IMR-90 (cell line): ENCODE measurements at regions not wholly inside any gene's neighbourhood (a gene's known extent, or its start where the extent isn't known, plus 50 kb on each side); places are given as distances from the start of the nearest gene placed in this dataset.

Source experiments
- ATAC-seq: fragments of 200-7000 bp; cut with Tn5 transposase; 2 replicates; pipeline ENCODE4 v1.9.1; 2020; ENCODE audit warnings: low read depth, mild to moderate bottlenecking, moderate library complexity
- BruUV-seq: library from RNA; stranded (reverse); fragments of 400-500 nt; replicated peaks from 2 replicates; lab custom pipeline; 2021; lab: Mats Ljungman, UMichigan
- CTCF ChIA-PET: fragments of 300-600 bp; formaldehyde crosslinking; extraction: SDS; loops from one replicate; lab custom pipeline; 2021; ENCODE audit warnings: antibody characterized with exemption; lab: Yijun Ruan, JAX
- POLR2A ChIA-PET: fragments of 300-600 bp; sonication (Branson Sonifier 250); formaldehyde crosslinking; loops from one replicate; lab custom pipeline; 2022; ENCODE audit warnings: antibody characterized with exemption; ENCODE audit not compliant: unreplicated experiment; lab: Charles Lee
- DNase-seq: peaks from one replicate; pipeline ENCODE4 v3.0.0; 2013
- H2AFZ ChIP-seq: replicated peaks from 2 replicates; pipeline ENCODE3; 2013; ENCODE audit warnings: low read length, mild to moderate bottlenecking; ENCODE audit not compliant: poor library complexity
- H2AK5ac ChIP-seq: 2 replicates; pipeline ENCODE4 v1.6.1; 2013; ENCODE audit warnings: low read depth, low read length, inconsistent platforms
- H2AK9ac ChIP-seq: replicated peaks from 2 replicates; pipeline ENCODE3; 2013; ENCODE audit warnings: mild to moderate bottlenecking, low read depth, low read length, moderate library complexity; ENCODE audit not compliant: poor library complexity
- H2BK120ac ChIP-seq: 2 replicates; pipeline ENCODE4 v1.6.1; 2013; ENCODE audit warnings: low read depth, low read length, inconsistent platforms
- H2BK15ac ChIP-seq: 3 replicates; pipeline ENCODE4 v1.6.1; 2013; ENCODE audit warnings: low read depth, low read length, inconsistent platforms
- H2BK20ac ChIP-seq: 2 replicates; pipeline ENCODE4 v1.6.1; 2013; ENCODE audit warnings: low read depth, mild to moderate bottlenecking, inconsistent platforms, low read length, moderate library complexity
- H2BK5ac ChIP-seq: 2 replicates; pipeline ENCODE4 v1.6.1; 2013; ENCODE audit warnings: mild to moderate bottlenecking, low read depth, low read length, inconsistent platforms; ENCODE audit not compliant: poor library complexity, severe bottlenecking
- H3K14ac ChIP-seq: replicated peaks from 2 replicates; pipeline ENCODE4 v1.6.1; 2013; ENCODE audit warnings: low read depth, low read length, inconsistent platforms
- H3K18ac ChIP-seq: 2 replicates; pipeline ENCODE4 v1.6.1; 2013; ENCODE audit warnings: low read depth, low read length, control low read depth
- H3K23ac ChIP-seq: 2 replicates; pipeline ENCODE4 v1.6.1; 2013; ENCODE audit warnings: low read depth, low read length, inconsistent platforms
- H3K27ac ChIP-seq: 2 replicates; pipeline ENCODE4 v1.5.1; 2013; ENCODE audit warnings: mild to moderate bottlenecking, control low read depth, low read length; ENCODE audit not compliant: insufficient read depth
- H3K27me3 ChIP-seq: 2 replicates; pipeline ENCODE4 v1.6.1; 2013; ENCODE audit warnings: low read length; ENCODE audit not compliant: control insufficient read depth, insufficient read depth
- H3K36me3 ChIP-seq: 2 replicates; pipeline ENCODE4 v1.6.1; 2013; ENCODE audit warnings: low read length, mixed read lengths; ENCODE audit not compliant: control insufficient read depth, insufficient read depth
- H3K4ac ChIP-seq: 2 replicates; pipeline ENCODE4 v1.6.1; 2013; ENCODE audit warnings: low read depth, low read length, inconsistent platforms
- H3K4me1 ChIP-seq: 2 replicates; pipeline ENCODE4 v1.6.1; 2013; ENCODE audit warnings: low read length, mixed read lengths; ENCODE audit not compliant: control insufficient read depth, insufficient read depth
- H3K4me2 ChIP-seq: 2 replicates; pipeline ENCODE4 v1.6.1; 2013; ENCODE audit warnings: low read depth, mild to moderate bottlenecking, control low read depth, low read length, moderate library complexity
- H3K4me3 ChIP-seq: 2 replicates; pipeline ENCODE4 v1.5.1; 2013; ENCODE audit warnings: low read depth, mild to moderate bottlenecking, control low read depth, low read length, moderate library complexity; ENCODE audit not compliant: insufficient read depth
- H3K56ac ChIP-seq: 2 replicates; pipeline ENCODE4 v1.6.1; 2013; ENCODE audit warnings: low read length, inconsistent platforms; ENCODE audit not compliant: insufficient read depth; ENCODE audit errors: extremely low read depth
- H3K79me1 ChIP-seq, 2 experiments: 2 replicates each; pipeline ENCODE4 v1.6.1; 2013; ENCODE audit warnings: low read length in 2 of 2, inconsistent platforms in 1 of 2, low read depth in 1 of 2
- H3K9ac ChIP-seq: 2 replicates; pipeline ENCODE4 v1.6.1; 2013; ENCODE audit warnings: low read depth, low read length, control low read depth
- H3K9me1 ChIP-seq: 2 replicates; pipeline ENCODE4 v1.6.1; 2013; ENCODE audit warnings: low read length, inconsistent platforms; ENCODE audit not compliant: insufficient read depth
- H3K9me3 ChIP-seq: 2 replicates; pipeline ENCODE4 v1.6.1; 2013; ENCODE audit warnings: low read length; ENCODE audit not compliant: control insufficient read depth, insufficient read depth
- H4K20me1 ChIP-seq: 2 replicates; pipeline ENCODE4 v1.6.1; 2013; ENCODE audit warnings: low read length, inconsistent platforms; ENCODE audit not compliant: insufficient read depth
- H4K5ac ChIP-seq: 2 replicates; pipeline ENCODE4 v1.6.1; 2013; ENCODE audit warnings: mild to moderate bottlenecking, low read depth, low read length, control low read depth
- H4K8ac ChIP-seq, 2 experiments: 2 replicates each; pipeline ENCODE4 v1.6.1; 2013; ENCODE audit warnings: low read depth in 2 of 2, low read length in 2 of 2, control low read depth in 1 of 2, inconsistent platforms in 1 of 2
- H4K91ac ChIP-seq: 2 replicates; pipeline ENCODE4 v1.6.1; 2013; ENCODE audit warnings: low read depth, low read length, inconsistent platforms; ENCODE audit not compliant: insufficient read depth
- FOS ChIP-seq: fragments of 150-350 bp; IDR thresholded peaks from 2 replicates; pipeline ENCODE4 v1.6.1; 2016; ENCODE audit warnings: low read depth, low read length
- MAZ ChIP-seq: IDR thresholded peaks from 2 replicates; pipeline ENCODE4 v1.6.1; 2012; ENCODE audit warnings: low read depth, mild to moderate bottlenecking, low read length, improper control_type of control experiment, moderate library complexity, borderline replicate concordance
- WGBS, 2 experiments: methylation state at CpG; one replicate each; pipeline versions ENCODE4 v1.1.5 to v1.1.7; 2013; ENCODE audit warnings: missing lambda C conversion rate in 2 of 2; ENCODE audit not compliant: insufficient read length in 1 of 2; ENCODE audit errors: extremely low coverage in 2 of 2; 5-methylcytosine and 5-hydroxymethylcytosine counted together
- dilution Hi-C: fragments of 300-500 bp; cut with HindIII; formaldehyde crosslinking; loops from one replicate; pipeline ENCODE4 v1.14.3; 2018; ENCODE audit warnings: low sequenced_read_pairs; ENCODE audit not compliant: unreplicated experiment
- in situ Hi-C: fragments of 300-500 bp; cut with MboI; formaldehyde crosslinking; loops from 3 replicates; pipeline ENCODE4 v1.14.3; 2019; ENCODE audit warnings: low sequenced_read_pairs, inconsistent platforms, mixed read lengths
- intact Hi-C: fragments of 100-400 bp; cut with micrococcal nuclease; formaldehyde crosslinking; loops from 2 replicates; pipeline ENCODE4 v1.10.0; 2022

DNA sequence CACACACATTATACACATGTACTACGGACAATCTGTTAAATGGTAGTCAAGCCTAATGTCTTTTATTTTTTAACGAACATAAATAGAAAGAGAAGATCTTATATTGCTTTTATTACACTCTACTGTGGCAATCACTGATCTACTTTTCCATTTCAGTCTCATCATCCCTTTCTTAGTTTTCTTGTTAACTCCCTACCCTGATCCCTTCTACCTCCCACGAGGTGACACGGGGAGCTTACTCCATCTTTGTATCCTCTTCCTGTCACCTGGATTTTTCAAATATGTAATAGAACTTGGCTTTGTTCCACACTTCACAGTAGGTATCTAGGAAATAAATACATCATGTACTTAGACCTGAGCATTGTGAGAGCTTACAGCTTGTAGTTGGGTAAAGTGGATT is 211.0 kb downstream of the PIK3R1 start:
- in situ Hi-C loops (no loop called here), dilution Hi-C loops (no loop called here), intact Hi-C loops (no loop called here)
- DNase-seq (no peak), ATAC-seq (no peak)
- Histone ChIP-seq H3K36me3 (no peaks in the 10 kb centered on the region), H3K9me3 (no peaks in the 10 kb centered on the region), H3K9ac (no peak overlapping the region), H2BK20ac (no peak overlapping the region), H3K14ac (no peak overlapping the region), H3K79me1 (no peaks in the 10 kb centered on the region), H3K4me1 (no peaks in the 10 kb centered on the region; the same call in 1 of the 2 replicates), H2AK5ac (no peak overlapping the region), H2AFZ (no peak overlapping the region), H3K9me1 (no peaks in the 10 kb centered on the region), H3K4me2 (no peak overlapping the region), H2AK9ac (no peak overlapping the region), H4K20me1 (no peaks in the 10 kb centered on the region), H3K4me3 (no peak overlapping the region), H3K56ac (no peak overlapping the region), H3K27me3 (no peaks in the 10 kb centered on the region), H3K18ac (no peak overlapping the region), H2BK5ac (no peak overlapping the region), H4K91ac (no peak overlapping the region), H4K5ac (no peak overlapping the region), H2BK120ac (no peak overlapping the region), H4K8ac (no peak overlapping the region), H3K4ac (no peak overlapping the region), H2BK15ac (no peak overlapping the region), H3K23ac (no peak overlapping the region), H3K27ac (no peak overlapping the region)
- TF ChIP-seq FOS (no peak), MAZ (no peak)
- BruUV-seq: no TSS peak
- no CpG with 5 or more reads among the region's 4 CpGs for WGBS, 2 experiments
- ChIA-PET POLR2A (no interaction called here), CTCF (no interaction called here)
